ENCODE measurements at regions not wholly inside any gene's neighbourhood (a gene's known extent, or its start where the extent isn't known, plus 50 kb on each side); places are given as distances from the start of the nearest gene placed in this dataset. TPM values are rescaled to one million over a fixed set of nuclear protein-coding genes. Genes with fewer than 3 reads are reported as not detected.

DNA sequence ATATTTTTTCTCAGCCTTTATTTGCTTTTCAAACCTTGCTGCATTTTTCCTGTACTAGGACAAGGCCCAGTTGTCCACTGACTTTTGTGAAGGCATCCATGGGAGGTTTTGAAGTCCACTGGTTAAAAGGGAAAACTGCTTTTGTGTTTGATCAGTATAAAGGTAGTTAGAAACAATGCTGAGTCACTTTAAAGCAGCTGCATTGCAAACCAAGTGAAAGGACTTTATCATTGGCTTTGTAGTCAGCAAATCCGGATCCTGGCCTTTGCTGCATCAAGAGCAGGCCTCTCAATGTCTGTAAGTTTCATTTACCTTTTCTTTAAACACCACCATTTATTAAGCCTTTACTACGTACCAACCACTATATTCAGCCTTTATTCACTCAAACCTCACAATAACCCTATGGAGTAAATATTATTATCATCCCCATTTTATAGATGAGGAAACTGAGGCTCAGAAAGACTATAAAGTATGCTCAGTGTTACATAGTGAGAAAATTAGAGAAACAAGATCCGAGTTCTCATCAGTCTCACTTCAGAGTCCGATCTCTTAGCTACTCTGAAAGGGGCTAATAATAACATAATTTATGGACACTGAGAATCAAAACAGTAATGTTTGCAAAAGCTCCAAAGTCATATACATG is 60.6 kb upstream of the HSD17B12 start:
- H3K9me3 ChIP-seq (ENCODE audit: control extremely low read depth in 1 of 3, control insufficient read depth in 2 of 3, insufficient read depth in 1 of 3, low read length in 2 of 3), result peaks cover 1 to 7% (median 4%) of the 10 kb centered on the region in 3 donors
- no peaks in the 10 kb centered on the region for H3K4me1 ChIP-seq (ENCODE audit: control insufficient read depth in 2 of 2, insufficient read depth in 2 of 2, low read length in 2 of 2)
- peaks cover 3% of the 10 kb centered on the region for H3K9me3 Mint-ChIP-seq (ENCODE audit: insufficient read depth)
- no peaks in the 10 kb centered on the region for H4K20me1 ChIP-seq (ENCODE audit: control insufficient read depth, insufficient read depth, low read length, poor library complexity, severe bottlenecking)
- no peak overlapping the region for H3K4me2 ChIP-seq (replicated peaks; ENCODE audit: low read depth, low read length, poor library complexity, severe bottlenecking)
- no peak overlapping the region for H3K9ac ChIP-seq (ENCODE audit: low read length)
- no peak overlapping the region for H2AFZ ChIP-seq (ENCODE audit: insufficient read depth, low read depth, low read length, poor library complexity, severe bottlenecking)
- no peak overlapping the region for H3K27ac Mint-ChIP-seq
- no peak overlapping the region for H3K4me3 Mint-ChIP-seq
- no peak for ATAC-seq (ENCODE audit: low read depth)
- no peak overlapping the region for H3K4me3 ChIP-seq (ENCODE audit: control extremely low read depth in 1 of 5, extremely low read depth in 1 of 5, insufficient read depth in 1 of 5, low read depth in 2 of 5, low read length in 4 of 5)
- no peaks in the 10 kb centered on the region for H3K36me3 ChIP-seq (replicated peaks in 1 of 2; ENCODE audit: control extremely low read depth in 1 of 2, control insufficient read depth in 1 of 2, extremely low read depth in 1 of 2, insufficient read depth in 2 of 2, low read length in 1 of 2)
- intact Hi-C loops (cut with micrococcal nuclease), result no loop called here
- CTCF ChIA-PET, result no interaction called here
- POLR2A ChIA-PET, result no interaction called here
- 86% methylated on average over 1 of the region's 4 CpGs for WGBS (ENCODE audit: insufficient coverage)
- H3K27me3 ChIP-seq (replicated peaks in 1 of 4; ENCODE audit: control extremely low read depth in 1 of 4, control insufficient read depth in 3 of 4, insufficient read depth in 4 of 4, low read length in 3 of 4), result peaks cover 0 to 17% (median 8%) of the 10 kb centered on the region in 4 experiments
- no peak for DNase-seq
- no peak overlapping the region for H3K27ac ChIP-seq (ENCODE audit: low read length in 2 of 2)
- no peak for TF ChIP-seq EZH2 (IDR thresholded peaks at IDR 0.05; ENCODE audit: borderline replicate concordance, insufficient read depth, low read depth, low read length, poor library complexity, severe bottlenecking)
- TF ChIP-seq, protein P1, sequence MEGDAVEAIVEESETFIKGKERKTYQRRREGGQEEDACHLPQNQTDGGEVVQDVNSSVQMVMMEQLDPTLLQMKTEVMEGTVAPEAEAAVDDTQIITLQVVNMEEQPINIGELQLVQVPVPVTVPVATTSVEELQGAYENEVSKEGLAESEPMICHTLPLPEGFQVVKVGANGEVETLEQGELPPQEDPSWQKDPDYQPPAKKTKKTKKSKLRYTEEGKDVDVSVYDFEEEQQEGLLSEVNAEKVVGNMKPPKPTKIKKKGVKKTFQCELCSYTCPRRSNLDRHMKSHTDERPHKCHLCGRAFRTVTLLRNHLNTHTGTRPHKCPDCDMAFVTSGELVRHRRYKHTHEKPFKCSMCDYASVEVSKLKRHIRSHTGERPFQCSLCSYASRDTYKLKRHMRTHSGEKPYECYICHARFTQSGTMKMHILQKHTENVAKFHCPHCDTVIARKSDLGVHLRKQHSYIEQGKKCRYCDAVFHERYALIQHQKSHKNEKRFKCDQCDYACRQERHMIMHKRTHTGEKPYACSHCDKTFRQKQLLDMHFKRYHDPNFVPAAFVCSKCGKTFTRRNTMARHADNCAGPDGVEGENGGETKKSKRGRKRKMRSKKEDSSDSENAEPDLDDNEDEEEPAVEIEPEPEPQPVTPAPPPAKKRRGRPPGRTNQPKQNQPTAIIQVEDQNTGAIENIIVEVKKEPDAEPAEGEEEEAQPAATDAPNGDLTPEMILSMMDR (IDR thresholded peaks at IDR 0.05), result no peak
- H3K79me2 ChIP-seq (ENCODE audit: control insufficient read depth, insufficient read depth, low read length), result no peaks in the 10 kb centered on the region
- H3K27me3 Mint-ChIP-seq, result peaks cover 29% of the 10 kb centered on the region
- no peaks in the 10 kb centered on the region for H3K4me1 Mint-ChIP-seq

DNA sequence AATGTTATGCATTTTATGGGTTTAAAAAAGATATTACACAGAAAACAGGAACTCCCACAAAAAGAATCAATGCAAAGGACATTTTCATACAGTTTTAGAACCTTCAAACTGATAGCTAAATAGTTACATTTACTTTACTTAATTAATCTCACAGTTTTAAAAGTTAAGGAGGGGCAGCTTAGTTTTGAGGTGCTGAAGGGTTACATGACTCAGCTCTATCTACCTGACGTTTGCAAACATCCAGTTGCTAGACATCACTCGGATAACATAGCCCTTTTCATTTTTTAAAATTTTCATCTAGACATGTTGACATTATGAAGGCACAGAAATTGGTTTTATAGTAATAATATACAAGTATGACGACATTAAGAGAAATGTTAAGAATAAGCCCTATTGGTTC is 53.7 kb upstream of the HSD17B12 start:
- no peaks in the 10 kb centered on the region for H3K36me3 ChIP-seq (replicated peaks in 1 of 2; ENCODE audit: control extremely low read depth in 1 of 2, control insufficient read depth in 1 of 2, extremely low read depth in 1 of 2, insufficient read depth in 2 of 2, low read length in 1 of 2)
- no peak overlapping the region for H2AFZ ChIP-seq (ENCODE audit: insufficient read depth, low read depth, low read length, poor library complexity, severe bottlenecking)
- H3K4me3 Mint-ChIP-seq, result no peak overlapping the region
- no peaks in the 10 kb centered on the region for H3K79me2 ChIP-seq (ENCODE audit: control insufficient read depth, insufficient read depth, low read length)
- H3K27ac Mint-ChIP-seq, result no peak overlapping the region
- no peak overlapping the region for H3K9ac ChIP-seq (ENCODE audit: low read length)
- POLR2A ChIA-PET, result no interaction called here
- H3K9me3 Mint-ChIP-seq (ENCODE audit: insufficient read depth), result no peaks in the 10 kb centered on the region
- peaks cover 0 to 15% (median 8%) of the 10 kb centered on the region in 4 experiments for H3K27me3 ChIP-seq (replicated peaks in 1 of 4; ENCODE audit: control extremely low read depth in 1 of 4, control insufficient read depth in 3 of 4, insufficient read depth in 4 of 4, low read length in 3 of 4)
- DNase-seq, result no peak
- intact Hi-C loops (cut with micrococcal nuclease), result no loop called here
- no peak overlapping the region for H3K27ac ChIP-seq (ENCODE audit: low read length in 2 of 2)
- H4K20me1 ChIP-seq (ENCODE audit: control insufficient read depth, insufficient read depth, low read length, poor library complexity, severe bottlenecking), result no peaks in the 10 kb centered on the region
- no peaks in the 10 kb centered on the region for H3K4me1 Mint-ChIP-seq
- no CpG with 5 or more reads among the region's 3 CpGs for WGBS (ENCODE audit: insufficient coverage)
- no peak for ATAC-seq (ENCODE audit: low read depth)
- no peaks in the 10 kb centered on the region for H3K4me1 ChIP-seq (ENCODE audit: control insufficient read depth in 2 of 2, insufficient read depth in 2 of 2, low read length in 2 of 2)
- H3K4me3 ChIP-seq (ENCODE audit: control extremely low read depth in 1 of 5, extremely low read depth in 1 of 5, insufficient read depth in 1 of 5, low read depth in 2 of 5, low read length in 4 of 5), result no peak overlapping the region
- H3K9me3 ChIP-seq (ENCODE audit: control extremely low read depth in 1 of 3, control insufficient read depth in 2 of 3, insufficient read depth in 1 of 3, low read length in 2 of 3), result no peaks in the 10 kb centered on the region
- peaks cover 24% of the 10 kb centered on the region for H3K27me3 Mint-ChIP-seq
- no peak overlapping the region for H3K4me2 ChIP-seq (replicated peaks; ENCODE audit: low read depth, low read length, poor library complexity, severe bottlenecking)
- CTCF ChIA-PET, result no interaction called here
- TF ChIP-seq EZH2 (IDR thresholded peaks at IDR 0.05; ENCODE audit: borderline replicate concordance, insufficient read depth, low read depth, low read length, poor library complexity, severe bottlenecking), result no peak
- TF ChIP-seq, protein P1 (IDR thresholded peaks at IDR 0.05), result no peak

Small RNAs in the stretch of these regions (small RNA-seq; reads per million reads assigned to genes)
- gene MIR129-2 (ENCODE audit: insufficient read length, low read depth, low replicate concordance) (not detected), gene MIR670 (ENCODE audit: insufficient read length, low read depth, low replicate concordance) (not detected)

Data from B cell (primary cell).